Skeletal muscle cell (primary cell): ENCODE measurements at regions not wholly inside any gene's neighbourhood (a gene's known extent, or its start where the extent isn't known, plus 50 kb on each side); places are given as distances from the start of the nearest gene placed in this dataset.
A peak's percentile ranks its signal among the peaks of the same experiment; 100 is the strongest.

ENCODE experiments used
- DNase-seq: peaks from one replicate; pipeline ENCODE4 v3.0.0-alpha.2; 2010; ENCODE audit warnings: low read depth
- H3K4me3 ChIP-seq: 2 replicates; pipeline ENCODE4 v1.5.1; 2011; ENCODE audit warnings: low read depth, mild to moderate bottlenecking, control low read depth, low read length, moderate library complexity

DNA sequence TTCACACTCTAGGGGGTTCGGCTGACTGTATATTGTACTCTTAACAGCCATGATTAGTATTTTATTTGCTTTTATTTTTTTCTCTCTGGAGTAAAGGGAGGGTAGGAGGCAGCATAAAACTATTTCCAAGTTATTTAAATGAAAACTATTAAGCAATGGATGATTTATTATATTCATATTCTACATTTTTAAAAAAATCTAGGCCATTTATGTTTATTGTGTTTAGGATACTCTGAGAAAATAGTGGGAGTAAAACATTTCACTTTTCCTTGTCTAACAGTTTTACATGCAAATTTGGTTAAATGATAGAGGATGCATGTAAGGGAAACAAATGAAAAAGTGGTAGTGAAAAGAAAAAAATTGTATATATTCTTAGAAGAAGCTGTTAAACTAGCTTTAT lies 276.3 kb downstream of the GAS1 start:
- H3K4me3 ChIP-seq: no peak overlapping the region
- DNase-seq: no peak

DNA sequence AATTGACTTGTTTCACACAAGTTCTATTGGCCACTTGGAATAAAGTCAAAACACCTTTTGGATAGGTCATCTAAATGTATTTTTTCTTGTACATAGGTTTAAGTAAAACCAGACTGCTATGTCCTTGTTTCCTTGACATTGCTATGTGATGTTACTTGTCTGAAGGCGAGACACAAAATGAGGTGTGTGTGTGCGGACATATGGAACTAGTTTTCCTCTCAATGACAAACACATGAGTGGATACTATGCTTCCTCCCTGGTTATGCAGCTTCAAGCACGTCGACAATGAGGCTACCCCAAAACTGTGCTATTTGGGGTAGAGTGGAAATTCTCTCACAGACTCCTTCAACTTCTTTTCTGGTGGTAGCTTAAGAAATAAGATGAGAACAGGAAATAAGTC lies 276.8 kb downstream of the GAS1 start:
- no peak for DNase-seq

GRCh38 chr9:86670076-86670475 lies 277.2 kb downstream of the GAS1 start:
- no peak for DNase-seq
- no peak overlapping the region for H3K4me3 ChIP-seq

More for the DNA sequence above, 276.8 kb downstream of the GAS1 start:
- H3K4me3 ChIP-seq: no peak overlapping the region

DNA sequence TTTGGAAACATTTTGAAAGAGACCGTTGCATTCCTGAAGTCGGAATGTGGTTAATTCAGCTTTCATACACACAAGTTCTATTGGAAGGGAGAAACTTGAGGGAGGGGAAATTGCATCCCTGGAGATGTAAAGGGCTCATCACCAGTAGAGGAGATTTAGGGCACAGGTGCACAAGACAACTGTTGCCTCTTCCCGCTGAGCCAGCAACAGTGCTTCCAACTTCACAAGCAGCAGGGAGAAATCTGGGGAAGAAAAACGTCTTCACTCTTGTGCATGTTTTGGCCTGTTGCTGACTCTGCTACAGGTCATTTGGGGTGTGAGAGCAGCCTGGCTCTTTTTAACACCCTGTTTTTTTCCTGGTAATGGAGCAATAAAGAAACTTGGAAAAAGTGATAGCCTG lies 277.9 kb downstream of the GAS1 start:
- no peak for DNase-seq
- no peak overlapping the region for H3K4me3 ChIP-seq

DNA sequence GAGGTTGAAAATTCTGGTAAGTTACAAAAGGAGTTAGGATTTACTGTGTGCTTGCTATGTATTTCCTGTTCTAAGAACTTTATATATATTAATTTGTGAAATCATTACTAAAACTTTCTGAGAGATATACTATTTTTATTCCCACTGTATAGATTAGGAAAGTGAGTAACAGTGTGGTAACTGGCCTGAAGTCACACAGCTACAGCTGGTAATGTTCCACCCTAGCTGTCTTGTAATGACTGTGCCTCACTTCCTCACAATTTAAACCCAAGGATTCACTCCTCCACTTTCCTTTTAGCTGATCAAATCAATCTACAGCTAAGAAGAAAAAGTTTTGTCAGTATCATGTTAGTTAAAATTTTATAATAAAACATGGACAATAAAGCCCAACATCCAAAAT lies 278.8 kb downstream of the GAS1 start:
- DNase-seq: no peak
- no peak overlapping the region for H3K4me3 ChIP-seq

- no peak overlapping the region for H3K4me3 ChIP-seq
- peak; percentile 89 for DNase-seq
Observed at GRCh38 chr9:86667307-86667706, 280.0 kb downstream of the GAS1 start.

DNA sequence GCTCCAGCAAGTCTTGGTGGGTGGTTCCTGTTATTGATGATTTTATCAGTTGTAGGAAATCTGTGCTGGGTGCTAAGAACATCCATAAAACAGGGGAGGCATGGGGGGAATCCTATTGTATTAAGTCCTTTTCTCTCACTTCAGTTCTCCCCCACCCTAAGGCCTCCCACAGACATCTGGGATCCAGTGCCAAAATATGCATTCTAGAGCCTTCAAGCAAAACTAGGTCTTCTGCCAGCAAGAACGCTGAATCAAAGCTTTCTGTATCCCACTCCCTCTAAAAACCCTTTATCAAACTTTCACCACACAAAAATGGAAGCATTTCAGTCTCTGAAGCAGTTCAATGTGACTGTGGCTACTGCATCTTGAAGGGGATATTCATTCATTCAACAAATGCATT lies 281.9 kb downstream of the GAS1 start:
- H3K4me3 ChIP-seq: no peak overlapping the region
- DNase-seq: no peak

GRCh38 chr9:86664603-86665002 lies 282.7 kb downstream of the GAS1 start:
- no peak for DNase-seq
- no peak overlapping the region for H3K4me3 ChIP-seq

- no peak overlapping the region for H3K4me3 ChIP-seq
- no peak for DNase-seq
Observed at GRCh38 chr9:86663905-86664304, 283.4 kb downstream of the GAS1 start.

DNA sequence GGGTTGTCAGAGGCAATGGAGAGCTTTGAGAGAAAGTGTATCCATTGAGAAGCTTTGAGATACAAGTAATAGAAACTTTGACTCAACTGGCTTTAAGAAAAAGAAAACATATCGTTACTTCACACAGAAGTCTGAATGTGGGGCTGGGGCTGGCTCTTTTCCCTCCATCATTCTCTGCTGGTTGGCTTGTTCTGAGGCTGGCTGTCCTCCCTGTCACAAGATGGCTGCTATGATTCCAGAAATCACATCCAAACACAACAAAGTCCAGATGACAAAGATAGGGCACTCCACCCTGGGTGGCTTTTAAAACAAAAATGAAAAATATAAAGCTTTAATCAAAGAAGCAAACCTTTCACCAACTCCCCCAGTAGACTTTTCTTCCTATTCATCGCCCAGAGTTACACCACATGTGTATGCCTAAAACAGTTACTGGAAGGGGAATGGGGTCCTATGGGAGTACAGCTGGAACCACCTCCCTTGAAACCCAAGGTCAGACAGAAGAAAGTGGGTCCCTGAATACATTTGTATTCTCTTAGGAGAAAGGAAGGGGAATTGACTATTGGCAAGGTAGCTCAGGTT lies 284.3 kb downstream of the GAS1 start:
- DNase-seq: no peak
- no peak overlapping the region for H3K4me3 ChIP-seq

- H3K4me3 ChIP-seq: no peak overlapping the region
- DNase-seq: peak; percentile 78
Observed at GRCh38 chr9:86660146-86660943, 287.0 kb downstream of the GAS1 start.

- no peak overlapping the region for H3K4me3 ChIP-seq
- no peak for DNase-seq
Observed at GRCh38 chr9:86659413-86660046, 287.8 kb downstream of the GAS1 start.

DNA sequence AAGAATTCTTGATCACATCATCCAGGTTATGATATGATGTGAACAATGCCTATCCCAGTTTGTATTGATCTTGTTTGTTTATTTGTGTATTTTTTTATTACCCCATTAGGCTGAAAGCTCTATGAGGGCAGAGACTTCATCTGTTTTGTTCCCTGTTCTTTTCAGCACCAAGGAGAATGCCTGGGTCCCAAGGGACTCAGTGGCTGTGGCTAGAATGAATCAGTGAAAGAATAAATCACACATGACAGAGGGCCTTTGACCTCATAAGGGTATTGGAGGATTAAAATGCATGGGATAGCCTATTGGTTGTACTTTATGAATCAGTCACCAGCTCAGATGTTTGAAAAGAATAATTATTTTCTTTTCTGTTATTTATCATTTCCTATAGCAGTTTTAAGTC lies 292.2 kb downstream of the GAS1 start:
- no peak for DNase-seq

GRCh38 chr9:86653466-86653865 lies 293.8 kb downstream of the GAS1 start:
- H3K4me3 ChIP-seq: no peak overlapping the region
- no peak for DNase-seq

More for the DNA sequence above, 292.2 kb downstream of the GAS1 start:
- no peak overlapping the region for H3K4me3 ChIP-seq

- H3K4me3 ChIP-seq: no peak overlapping the region
- no peak for DNase-seq
Observed at GRCh38 chr9:86652736-86653135, 294.6 kb downstream of the GAS1 start.

- H3K4me3 ChIP-seq: no peak overlapping the region
- DNase-seq: no peak
Observed at GRCh38 chr9:86649913-86650312, 295.7 kb upstream of the TUT7 start.

DNA sequence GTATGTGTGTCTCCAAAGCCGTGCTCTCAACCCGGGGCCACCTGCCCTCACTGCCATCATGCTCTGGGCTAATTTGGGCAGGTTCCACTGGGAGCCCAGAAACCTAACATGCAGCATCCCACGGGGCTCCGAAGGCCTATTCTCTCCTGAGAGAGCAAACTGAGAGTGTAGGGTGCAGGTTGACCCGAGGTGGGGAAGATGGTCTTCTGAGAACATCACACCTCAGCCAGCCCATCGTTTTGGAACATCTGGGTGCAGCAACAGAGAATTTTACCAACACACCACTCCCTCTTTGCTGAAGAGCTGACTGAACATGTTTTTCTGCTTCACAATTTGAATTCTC lies 294.6 kb upstream of the TUT7 start:
- H3K4me3 ChIP-seq: no peak overlapping the region
- DNase-seq: no peak

GRCh38 chr9:86648156-86648827 lies 294.1 kb upstream of the TUT7 start:
- no peak for DNase-seq
- H3K4me3 ChIP-seq: no peak overlapping the region

GRCh38 chr9:86645303-86645702 lies 291.1 kb upstream of the TUT7 start:
- no peak overlapping the region for H3K4me3 ChIP-seq
- DNase-seq: no peak

- H3K4me3 ChIP-seq: no peak overlapping the region
- DNase-seq: no peak
Observed at GRCh38 chr9:86644675-86645034, 290.4 kb upstream of the TUT7 start.
